Upper lobe of left lung (tissue), 6 donors: ENCODE measurements at regions not wholly inside any gene's neighbourhood (a gene's known extent, or its start where the extent isn't known, plus 50 kb on each side); places are given as distances from the start of the nearest gene placed in this dataset.
"Not testable (repeated sequence)": the region's sequence is repeated elsewhere in the genome, so short reads cannot be mapped to it uniquely, and the experiment has no call there.

ENCODE experiments used
- ATAC-seq, 2 donors: fragments of 200-7000 bp; cut with Tn5 transposase; one replicate each; pipeline ENCODE4 v1.9.1; 2022; ENCODE audit warnings: mild to moderate bottlenecking in 2 of 2, moderate library complexity in 2 of 2; ENCODE audit not compliant: low FRiP score in 2 of 2
- DNase-seq, 2 donors: peaks; one replicate each; pipeline ENCODE4 v3.0.0-alpha.2; 2019 to 2020
- H3K27ac ChIP-seq, 4 donors: fragments of 200-600 bp; sonication (generic); one replicate each; pipeline ENCODE4 v1.5.1; 2016 to 2019
- H3K27me3 ChIP-seq, 4 donors: fragments of 200-600 bp; sonication (generic); one replicate each; pipeline ENCODE4 v1.5.1; 2017 to 2019
- H3K36me3 ChIP-seq, 4 donors: fragments of 200-600 bp; sonication (generic); one replicate each; pipeline ENCODE4 v1.5.1; 2016 to 2019
- H3K4me1 ChIP-seq, 4 donors: fragments of 200-600 bp; sonication (generic); one replicate each; pipeline ENCODE4 v1.5.1; 2018 to 2019
- H3K4me3 ChIP-seq, 4 donors: fragments of 200-600 bp; sonication (generic); one replicate each; pipeline ENCODE4 v1.5.1; 2017 to 2019; ENCODE audit warnings: mild to moderate bottlenecking in 2 of 4, moderate library complexity in 1 of 4
- H3K9me3 ChIP-seq, 4 donors: fragments of 200-600 bp; sonication (generic); one replicate each; pipeline ENCODE4 v1.5.1; 2018 to 2019
- EP300 ChIP-seq, 4 donors: sonication (generic); formaldehyde crosslinking; IDR thresholded peaks; one replicate each; pipeline ENCODE4 v1.5.1; 2017; ENCODE audit warnings: antibody characterized with exemption in 4 of 4, control low read depth in 2 of 4
- POLR2A ChIP-seq, 4 donors: fragments of 450-650 bp; IDR thresholded peaks; one replicate each; pipeline ENCODE4 v1.5.1; 2016 to 2017; ENCODE audit warnings: antibody characterized with exemption in 4 of 4, mild to moderate bottlenecking in 2 of 4
- POLR2AphosphoS5 ChIP-seq, 2 donors: sonication (generic); formaldehyde crosslinking; IDR thresholded peaks; one replicate each; pipeline ENCODE4 v1.5.1; 2017; ENCODE audit warnings: antibody characterized with exemption in 2 of 2
- WGBS, 2 donors: methylation state at CpG; one replicate each; pipeline ENCODE4 v1.1.5; 2017 to 2018; 5-methylcytosine and 5-hydroxymethylcytosine counted together
- TF ChIP-seq, protein P1 (sequence below), 6 experiments: fragments of 450-650 bp in 4 of 6; fragments of 200-600 bp in 2 of 6; sonication (generic) in 2 of 6; IDR thresholded peaks; one replicate each; pipeline ENCODE4 v1.5.1; 2016 to 2019; ENCODE audit warnings: antibody characterized with exemption in 6 of 6
- donor health status: DM: no; HTN: no; CAD: no; lungs with moderate emphysema.
- donor health status: DM: no; HTN: yes; CAD: no; lungs with severe emphysema.

DNA sequence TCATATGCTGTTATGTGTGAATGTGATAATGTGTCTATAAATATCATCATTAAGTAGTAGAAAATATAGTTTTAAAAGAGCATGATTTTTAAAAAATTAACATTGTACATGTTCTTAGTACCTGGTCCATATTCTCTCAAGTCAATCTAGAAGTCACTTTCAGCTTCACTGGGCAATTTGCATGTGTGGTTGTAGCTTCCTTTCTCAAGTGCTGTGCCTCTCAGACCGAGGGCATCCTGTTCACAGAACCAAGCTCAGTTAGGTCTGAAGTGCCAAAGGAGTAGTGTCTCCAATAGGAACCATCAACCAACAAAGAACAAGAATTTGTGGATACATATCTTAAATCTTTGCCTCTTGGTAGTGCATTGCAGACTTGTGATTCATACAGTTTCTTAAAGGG is 541.8 kb upstream of the SLC10A2 start:
- no peaks in the 10 kb centered on the region for H3K36me3 ChIP-seq
- no peak overlapping the region for H3K4me3 ChIP-seq
- ATAC-seq, result no peak
- H3K4me1 ChIP-seq, result no peaks in the 10 kb centered on the region
- no peak for TF ChIP-seq EP300 (IDR thresholded peaks at IDR 0.05)
- no peak for TF ChIP-seq POLR2A (IDR thresholded peaks at IDR 0.05)
- no peak for TF ChIP-seq POLR2AphosphoS5 (IDR thresholded peaks at IDR 0.05)
- TF ChIP-seq, protein P1, sequence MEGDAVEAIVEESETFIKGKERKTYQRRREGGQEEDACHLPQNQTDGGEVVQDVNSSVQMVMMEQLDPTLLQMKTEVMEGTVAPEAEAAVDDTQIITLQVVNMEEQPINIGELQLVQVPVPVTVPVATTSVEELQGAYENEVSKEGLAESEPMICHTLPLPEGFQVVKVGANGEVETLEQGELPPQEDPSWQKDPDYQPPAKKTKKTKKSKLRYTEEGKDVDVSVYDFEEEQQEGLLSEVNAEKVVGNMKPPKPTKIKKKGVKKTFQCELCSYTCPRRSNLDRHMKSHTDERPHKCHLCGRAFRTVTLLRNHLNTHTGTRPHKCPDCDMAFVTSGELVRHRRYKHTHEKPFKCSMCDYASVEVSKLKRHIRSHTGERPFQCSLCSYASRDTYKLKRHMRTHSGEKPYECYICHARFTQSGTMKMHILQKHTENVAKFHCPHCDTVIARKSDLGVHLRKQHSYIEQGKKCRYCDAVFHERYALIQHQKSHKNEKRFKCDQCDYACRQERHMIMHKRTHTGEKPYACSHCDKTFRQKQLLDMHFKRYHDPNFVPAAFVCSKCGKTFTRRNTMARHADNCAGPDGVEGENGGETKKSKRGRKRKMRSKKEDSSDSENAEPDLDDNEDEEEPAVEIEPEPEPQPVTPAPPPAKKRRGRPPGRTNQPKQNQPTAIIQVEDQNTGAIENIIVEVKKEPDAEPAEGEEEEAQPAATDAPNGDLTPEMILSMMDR (IDR thresholded peaks at IDR 0.05), result no peak
- no peak for DNase-seq
- H3K9me3 ChIP-seq, result no peaks in the 10 kb centered on the region
- no peaks in the 10 kb centered on the region for H3K27me3 ChIP-seq
- 54 to 67% methylated on average over 1 of the region's 1 CpG for WGBS, 2 donors
- no peak overlapping the region for H3K27ac ChIP-seq

GRCh38 chr13:103605546-103606326 is 539.5 kb upstream of the SLC10A2 start:
- H3K27me3 ChIP-seq, result no peaks in the 10 kb centered on the region
- DNase-seq, result peak in 1 of 2 donors; percentile 43
- H3K4me1 ChIP-seq, result no peaks in the 10 kb centered on the region
- no peaks in the 10 kb centered on the region for H3K9me3 ChIP-seq
- H3K27ac ChIP-seq, result no peak overlapping the region
- H3K4me3 ChIP-seq, result no peak overlapping the region
- 89 to 94% methylated on average over 13 to 16 of the region's 16 CpGs for whole genome bisulfite sequencing, 2 donors
- ATAC-seq, result peak in 1 of 2 donors; percentile 37
- TF ChIP-seq, protein P1 (IDR thresholded peaks at IDR 0.05), result no peak
- TF ChIP-seq EP300 (IDR thresholded peaks at IDR 0.05), result no peak
- no peak for TF ChIP-seq POLR2AphosphoS5 (IDR thresholded peaks at IDR 0.05)
- TF ChIP-seq POLR2A (IDR thresholded peaks at IDR 0.05), result no peak
- no peaks in the 10 kb centered on the region for H3K36me3 ChIP-seq

DNA sequence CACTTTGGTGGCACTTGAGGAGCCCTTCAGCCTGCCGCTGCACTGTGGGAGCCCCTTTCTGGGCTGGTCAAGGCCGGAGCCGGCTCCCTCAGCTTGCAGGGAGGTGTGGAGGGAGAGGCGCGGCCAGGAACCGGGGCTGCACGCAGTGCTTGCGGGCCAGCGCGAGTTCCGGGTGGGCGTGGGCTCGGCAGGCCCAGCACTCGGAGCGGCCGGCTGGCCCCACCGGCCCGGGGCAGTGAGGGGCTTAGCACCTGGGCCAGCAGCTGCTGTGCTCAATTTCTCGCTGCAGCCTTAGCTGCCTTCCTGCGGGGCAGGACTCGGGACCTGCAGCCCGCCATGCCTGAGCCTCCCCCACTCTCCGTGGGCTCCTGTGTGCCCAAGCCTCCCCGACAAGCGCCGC is 533.7 kb upstream of the SLC10A2 start:
- DNase-seq, result peak in 1 of 2 donors; percentile 58
- not testable (repeated sequence) for ATAC-seq, H3K36me3 ChIP-seq, H3K27ac ChIP-seq, H3K27me3 ChIP-seq, H3K9me3 ChIP-seq, H3K4me1 ChIP-seq, H3K4me3 ChIP-seq
- WGBS, 2 donors, result 90 to 91% methylated on average over 9 to 26 of the region's 26 CpGs

DNA sequence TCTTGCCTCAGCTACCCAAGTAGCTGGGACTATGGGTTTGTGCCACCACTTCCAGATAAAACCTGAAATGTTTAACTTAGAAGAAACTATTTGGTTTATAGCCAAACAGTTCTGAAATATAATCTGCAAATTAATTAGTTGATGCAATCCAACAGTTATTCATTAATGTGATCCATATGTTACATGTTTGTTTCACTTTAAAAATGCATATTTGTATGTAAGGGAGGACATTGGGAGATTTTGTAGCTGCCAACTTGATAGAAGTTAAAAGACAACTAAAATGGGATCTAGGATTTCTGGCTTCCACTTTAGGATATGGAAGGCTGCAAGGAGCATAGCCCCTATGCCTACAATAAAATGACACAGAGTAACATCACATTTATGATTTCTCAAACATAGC is 532.5 kb upstream of the SLC10A2 start:
- Histone ChIP-seq H3K9me3 (no peaks in the 10 kb centered on the region), H3K4me1 (no peaks in the 10 kb centered on the region), H3K27me3 (no peaks in the 10 kb centered on the region), H3K36me3 (no peaks in the 10 kb centered on the region), H3K4me3 (no peak overlapping the region), H3K27ac (no peak overlapping the region)
- DNase-seq, result no peak
- ATAC-seq, result no peak
- TF ChIP-seq, protein P1 (IDR thresholded peaks at IDR 0.05), result no peak
- TF ChIP-seq POLR2A (IDR thresholded peaks at IDR 0.05) (no peak), POLR2AphosphoS5 (IDR thresholded peaks at IDR 0.05) (no peak), EP300 (IDR thresholded peaks at IDR 0.05) (no peak)

GRCh38 chr13:103573446-103573845 is 507.2 kb upstream of the SLC10A2 start:
- ATAC-seq, result no peak
- peaks cover 0 to 15% (median 7%) of the 10 kb centered on the region in 4 donors for H3K9me3 ChIP-seq
- no peaks in the 10 kb centered on the region for H3K36me3 ChIP-seq
- DNase-seq, result peak in 1 of 2 donors; percentile 33
- H3K27ac ChIP-seq, result no peak overlapping the region
- H3K4me3 ChIP-seq, result no peak overlapping the region
- H3K27me3 ChIP-seq, result no peaks in the 10 kb centered on the region
- no peak for TF ChIP-seq EP300 (IDR thresholded peaks at IDR 0.05)
- TF ChIP-seq, protein P1 (IDR thresholded peaks at IDR 0.05), result no peak
- 78 to 94% methylated on average over 4 of the region's 4 CpGs for WGBS, 2 donors
- H3K4me1 ChIP-seq, result no peaks in the 10 kb centered on the region
